ENCODE measurements at regions not wholly inside any gene's neighbourhood (a gene's known extent, or its start where the extent isn't known, plus 50 kb on each side); places are given as distances from the start of the nearest gene placed in this dataset.

DNA sequence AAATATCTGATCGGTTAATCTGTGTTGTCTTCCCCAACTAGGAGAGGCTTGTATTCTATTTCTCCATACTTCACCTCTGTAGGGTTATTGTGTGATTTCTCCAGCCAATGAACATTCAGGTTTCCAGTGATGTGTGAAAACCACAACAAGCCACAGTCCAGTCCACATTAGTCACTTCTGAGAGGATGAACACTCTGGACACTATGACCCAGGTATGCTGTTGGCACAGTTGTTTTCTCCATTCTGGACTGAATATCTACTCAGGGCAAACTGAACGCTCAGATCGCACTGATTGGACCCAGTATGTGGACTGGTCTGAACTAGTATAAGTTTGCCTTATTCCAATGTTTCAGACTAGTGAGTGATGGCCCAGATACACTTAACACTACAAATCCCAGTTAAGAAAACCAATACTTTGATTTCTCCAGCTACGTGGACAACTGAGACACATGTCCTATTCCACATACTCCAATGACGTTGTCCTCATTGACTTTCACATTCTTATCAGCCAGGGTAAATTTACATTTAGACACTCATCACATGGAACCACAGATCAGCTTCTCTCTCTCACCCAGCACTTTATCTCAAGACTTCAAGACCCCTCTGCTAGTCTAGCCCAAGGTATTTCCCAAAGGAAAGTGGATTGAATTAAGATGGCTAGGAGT lies 587.4 kb upstream of the SGO1 start:
- no peaks in the 10 kb centered on the region for H3K36me3 ChIP-seq
- 69 to 82% methylated on average over 5 of the region's 5 CpGs for WGBS, 2 donors
- H3K9me3 ChIP-seq: no peaks in the 10 kb centered on the region
- intact Hi-C loops (cut with DNase I): no loop called here
- H3K4me1 ChIP-seq: peaks cover 6 to 7% of the 10 kb centered on the region in 2 donors
- TF ChIP-seq POLR2A (IDR thresholded peaks at IDR 0.05): no peak
- TF ChIP-seq, protein P1, sequence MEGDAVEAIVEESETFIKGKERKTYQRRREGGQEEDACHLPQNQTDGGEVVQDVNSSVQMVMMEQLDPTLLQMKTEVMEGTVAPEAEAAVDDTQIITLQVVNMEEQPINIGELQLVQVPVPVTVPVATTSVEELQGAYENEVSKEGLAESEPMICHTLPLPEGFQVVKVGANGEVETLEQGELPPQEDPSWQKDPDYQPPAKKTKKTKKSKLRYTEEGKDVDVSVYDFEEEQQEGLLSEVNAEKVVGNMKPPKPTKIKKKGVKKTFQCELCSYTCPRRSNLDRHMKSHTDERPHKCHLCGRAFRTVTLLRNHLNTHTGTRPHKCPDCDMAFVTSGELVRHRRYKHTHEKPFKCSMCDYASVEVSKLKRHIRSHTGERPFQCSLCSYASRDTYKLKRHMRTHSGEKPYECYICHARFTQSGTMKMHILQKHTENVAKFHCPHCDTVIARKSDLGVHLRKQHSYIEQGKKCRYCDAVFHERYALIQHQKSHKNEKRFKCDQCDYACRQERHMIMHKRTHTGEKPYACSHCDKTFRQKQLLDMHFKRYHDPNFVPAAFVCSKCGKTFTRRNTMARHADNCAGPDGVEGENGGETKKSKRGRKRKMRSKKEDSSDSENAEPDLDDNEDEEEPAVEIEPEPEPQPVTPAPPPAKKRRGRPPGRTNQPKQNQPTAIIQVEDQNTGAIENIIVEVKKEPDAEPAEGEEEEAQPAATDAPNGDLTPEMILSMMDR (IDR thresholded peaks at IDR 0.05): no peak
- peak in 1 of 2 donors; percentile 8 for DNase-seq
- H3K4me3 ChIP-seq (replicated peaks in 1 of 3): no peak overlapping the region
- no peaks in the 10 kb centered on the region for H3K27me3 ChIP-seq
- peak overlapping the region in 2 of 3 donors; percentile 12 to 59 for H3K27ac ChIP-seq

DNA sequence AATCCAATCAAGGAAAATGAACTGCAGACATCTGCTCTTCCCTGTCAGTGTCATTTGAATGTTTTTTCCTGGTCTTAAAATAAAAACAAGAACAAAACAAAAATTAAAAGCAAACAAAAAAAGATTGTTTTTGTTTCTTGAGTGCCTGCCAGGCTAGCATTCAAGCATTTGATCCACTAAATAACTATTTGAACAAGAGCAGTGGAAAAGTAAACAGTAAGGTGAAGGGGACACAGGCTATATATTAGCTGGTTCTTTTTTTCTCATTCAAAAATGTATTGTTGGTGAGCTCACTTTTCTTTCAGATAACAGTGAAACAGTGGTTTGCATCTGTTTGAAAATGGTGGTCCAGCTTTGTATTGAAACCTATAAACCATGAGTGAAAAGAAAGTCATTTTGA lies 586.9 kb upstream of the SGO1 start:
- no peaks in the 10 kb centered on the region for H3K27me3 ChIP-seq
- no peaks in the 10 kb centered on the region for H3K36me3 ChIP-seq
- no peaks in the 10 kb centered on the region for H3K9me3 ChIP-seq
- intact Hi-C loops (cut with DNase I): no loop called here
- H3K27ac ChIP-seq: peak overlapping the region in 2 of 3 donors; percentile 12 to 59
- TF ChIP-seq POLR2A (IDR thresholded peaks at IDR 0.05): no peak
- TF ChIP-seq, protein P1 (IDR thresholded peaks at IDR 0.05): no peak
- no peak for DNase-seq
- H3K4me3 ChIP-seq (replicated peaks in 1 of 3): no peak overlapping the region
- peaks cover 6 to 7% of the 10 kb centered on the region in 2 donors for H3K4me1 ChIP-seq

DNA sequence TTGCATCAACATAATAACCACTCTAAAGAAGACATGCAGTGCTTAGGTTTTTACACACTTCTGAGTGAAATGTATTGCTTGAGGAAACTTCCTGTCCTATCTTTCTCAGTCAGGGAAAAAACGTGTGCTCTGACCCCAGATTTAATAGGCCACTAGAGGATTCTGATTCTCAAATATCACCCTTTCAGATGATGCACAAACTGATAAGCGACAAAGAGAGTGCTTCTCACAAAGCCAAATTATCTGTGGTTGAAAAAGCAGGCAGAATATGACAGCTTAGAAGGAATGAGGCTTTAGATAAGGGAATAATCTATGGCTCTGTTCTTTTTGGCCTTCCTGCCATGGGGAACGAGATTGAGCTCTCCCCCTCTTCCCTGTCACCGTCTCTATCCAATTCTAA lies 583.4 kb upstream of the SGO1 start:
- no peaks in the 10 kb centered on the region for H3K36me3 ChIP-seq
- H3K9me3 ChIP-seq: no peaks in the 10 kb centered on the region
- no peak for DNase-seq
- H3K4me1 ChIP-seq: peaks cover 6 to 7% of the 10 kb centered on the region in 2 donors
- H3K4me3 ChIP-seq (replicated peaks in 1 of 3): no peak overlapping the region
- H3K27me3 ChIP-seq: no peaks in the 10 kb centered on the region
- TF ChIP-seq POLR2A (IDR thresholded peaks at IDR 0.05): no peak
- TF ChIP-seq, protein P1 (IDR thresholded peaks at IDR 0.05): no peak
- intact Hi-C loops (cut with DNase I): no loop called here
- WGBS, 2 donors: 59 to 75% methylated on average over 4 of the region's 4 CpGs
- no peak overlapping the region for H3K27ac ChIP-seq

DNA sequence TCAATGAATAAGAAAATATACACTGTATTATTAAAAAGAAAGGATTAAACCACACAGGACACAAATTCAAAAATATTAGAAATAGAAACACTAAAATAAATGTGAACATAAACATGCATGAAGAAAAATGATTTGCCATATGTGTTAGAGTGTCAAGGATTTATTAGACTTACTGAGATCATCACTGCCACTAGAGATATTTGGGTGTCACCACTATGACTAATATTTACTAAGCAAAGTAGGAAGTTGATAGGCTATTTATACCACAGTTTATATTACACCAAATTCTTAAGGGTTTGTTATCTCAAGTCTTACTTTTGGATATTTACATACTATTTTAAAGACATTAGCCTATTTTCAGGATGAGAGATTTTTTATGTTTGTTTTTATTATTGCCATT lies 575.0 kb upstream of the SGO1 start:
- no peak overlapping the region for H3K4me3 ChIP-seq (replicated peaks in 1 of 3)
- intact Hi-C loops (cut with DNase I): no loop called here
- H3K36me3 ChIP-seq: no peaks in the 10 kb centered on the region
- H3K9me3 ChIP-seq: no peaks in the 10 kb centered on the region
- H3K4me1 ChIP-seq: no peaks in the 10 kb centered on the region
- no peak for DNase-seq
- TF ChIP-seq, protein P1 (IDR thresholded peaks at IDR 0.05): no peak
- TF ChIP-seq POLR2A (IDR thresholded peaks at IDR 0.05): no peak
- H3K27ac ChIP-seq: no peak overlapping the region
- no peaks in the 10 kb centered on the region for H3K27me3 ChIP-seq

DNA sequence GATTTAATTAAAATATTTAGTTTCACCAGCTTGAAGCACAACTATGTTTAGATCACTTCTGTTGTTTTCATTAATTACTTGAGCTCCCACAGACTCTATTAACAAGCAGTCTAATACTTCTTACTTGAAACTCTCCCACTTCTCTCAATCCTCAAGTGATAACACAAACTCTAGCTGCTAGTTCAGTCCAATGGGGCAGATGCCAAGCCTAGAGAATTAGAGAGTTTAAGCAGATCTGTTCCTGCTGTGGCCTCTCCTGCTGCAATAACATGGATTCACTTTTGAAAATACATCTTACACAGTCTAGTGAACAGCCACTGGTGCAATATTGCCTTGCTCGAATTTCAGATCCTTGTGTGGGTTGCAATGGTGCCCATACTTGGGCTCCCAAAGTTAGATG lies 566.4 kb upstream of the SGO1 start:
- no peak for TF ChIP-seq POLR2A (IDR thresholded peaks at IDR 0.05)
- TF ChIP-seq, protein P1 (IDR thresholded peaks at IDR 0.05): no peak
- Histone ChIP-seq H3K4me3 (replicated peaks in 1 of 3) (no peak overlapping the region), H3K27ac (no peak overlapping the region), H3K4me1 (no peaks in the 10 kb centered on the region), H3K9me3 (no peaks in the 10 kb centered on the region), H3K36me3 (no peaks in the 10 kb centered on the region), H3K27me3 (no peaks in the 10 kb centered on the region)
- peak in 1 of 2 donors; percentile 2 for DNase-seq
- intact Hi-C loops (cut with DNase I): no loop called here
- WGBS, 2 donors: 43 to 44% methylated on average over 1 of the region's 1 CpG

Data from thyroid gland (tissue), 4 donors.